Stromal cell of bone marrow (primary cell): ENCODE measurements at regions not wholly inside any gene's neighbourhood (a gene's known extent, or its start where the extent isn't known, plus 50 kb on each side); places are given as distances from the start of the nearest gene placed in this dataset.
A peak's percentile ranks its signal among the peaks of the same experiment; 100 is the strongest.

Experiments
- DNase-seq: peaks from one replicate; pipeline ENCODE4 v3.0.0-alpha.2; 2012; ENCODE audit warnings: low read depth

DNA sequence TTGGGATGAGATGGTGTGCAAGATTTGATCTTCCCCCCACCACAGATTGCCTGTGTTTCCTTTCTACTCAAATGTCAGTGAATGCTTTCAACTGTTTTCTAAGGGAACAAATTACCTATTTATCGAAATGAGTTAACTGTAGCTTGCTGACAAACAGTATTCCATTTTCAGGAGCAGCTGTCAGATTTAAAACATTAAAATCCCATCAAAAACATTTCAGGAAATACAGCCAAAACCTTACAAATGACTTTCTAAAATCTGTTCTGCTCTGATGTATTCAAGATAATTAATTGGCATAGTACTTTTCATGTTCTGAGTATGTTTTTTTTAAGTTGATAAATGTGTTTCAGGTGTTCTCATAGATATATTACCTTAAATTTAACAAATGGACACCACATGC lies 158.0 kb upstream of the DMRTA1 start:
- no peak for DNase-seq

DNA sequence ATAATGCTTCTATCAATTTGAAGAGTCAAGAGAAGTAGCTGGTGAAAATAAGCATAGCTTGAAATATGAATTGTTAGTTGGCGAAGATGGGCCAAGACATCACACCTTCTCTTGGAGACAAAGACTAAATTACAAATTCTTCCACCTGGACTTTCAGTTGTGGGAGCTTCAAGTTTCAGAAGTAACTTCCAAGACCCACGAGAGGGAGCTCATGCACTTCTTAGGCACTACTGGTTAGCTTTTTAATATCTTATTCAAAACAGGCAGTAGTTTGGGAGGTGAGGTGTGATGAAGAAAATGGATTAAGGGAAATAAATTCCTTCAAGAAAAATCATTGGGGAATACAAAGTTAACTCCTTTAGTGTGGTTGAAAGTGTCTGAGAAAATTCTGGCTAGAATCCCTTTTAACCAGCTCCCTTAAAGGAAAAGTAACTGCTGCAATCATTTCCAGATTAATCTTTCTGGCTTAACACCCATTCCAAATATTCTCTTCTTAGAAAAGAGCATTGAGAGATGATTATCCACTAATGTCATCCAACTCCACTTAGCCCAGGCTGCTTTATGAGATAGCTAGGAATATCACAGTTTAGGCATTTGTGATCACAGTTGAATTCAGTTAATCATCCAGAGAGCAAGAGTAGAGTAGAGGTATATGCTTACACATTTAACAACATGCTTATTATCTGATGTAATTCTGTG lies 139.5 kb upstream of the DMRTA1 start:
- DNase-seq: peak; percentile 49

DNA sequence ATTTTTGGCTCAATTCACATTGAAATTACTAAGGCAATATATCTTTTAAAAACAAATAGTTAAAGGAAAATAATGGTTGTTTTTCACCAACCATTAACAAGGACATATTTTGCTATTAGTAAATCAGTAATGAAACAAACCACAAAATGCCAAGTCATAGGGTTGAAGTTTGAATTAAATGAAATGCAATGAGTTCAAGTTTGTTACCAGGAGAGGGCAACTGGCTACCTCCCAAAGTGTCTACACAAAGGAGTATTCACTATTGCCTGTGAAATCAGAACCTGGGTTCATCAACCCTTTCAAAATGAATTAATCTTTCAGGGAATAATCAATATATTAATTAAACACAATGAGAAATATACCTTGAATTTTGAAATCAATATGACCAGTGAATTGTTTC lies 138.4 kb upstream of the DMRTA1 start:
- no peak for DNase-seq

DNA sequence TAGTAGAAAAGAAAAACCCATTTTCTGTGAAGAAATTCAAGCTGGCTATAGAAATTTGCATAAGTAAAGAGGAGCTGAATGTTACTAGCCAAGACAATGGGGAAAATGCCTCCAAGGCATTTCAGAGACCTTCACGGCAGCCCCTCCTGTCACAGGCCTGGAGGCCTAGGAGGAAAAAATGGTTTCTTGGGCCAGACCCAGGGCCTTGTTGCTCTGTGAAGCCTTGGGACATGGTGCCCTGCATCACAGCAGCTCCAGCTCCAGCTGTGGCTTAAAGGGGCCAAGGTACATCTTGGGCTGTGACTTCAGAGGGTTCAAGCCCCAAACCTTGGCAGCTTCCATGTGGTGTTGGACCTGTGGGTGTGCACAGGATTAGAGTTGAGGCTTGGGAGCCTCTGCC lies 130.0 kb upstream of the DMRTA1 start:
- no peak for DNase-seq

DNA sequence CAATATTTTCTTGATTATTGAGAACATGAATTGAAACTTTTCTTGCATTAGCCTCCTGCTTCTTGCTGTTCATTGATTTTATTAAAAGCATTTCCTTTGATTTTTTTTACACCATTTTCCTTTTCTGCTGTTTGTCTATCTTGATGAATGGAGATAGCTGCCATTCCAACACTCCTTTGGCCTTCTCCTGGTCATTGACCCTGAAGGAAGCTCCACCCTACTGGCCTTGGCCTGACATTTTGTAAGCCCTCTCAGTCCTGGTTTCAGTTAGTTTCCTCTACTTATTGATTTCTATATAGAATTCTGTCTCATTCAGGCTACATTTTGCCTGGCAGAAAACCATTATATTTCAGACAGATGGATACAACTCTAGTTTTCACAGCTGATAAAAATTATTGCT lies 115.1 kb upstream of the DMRTA1 start:
- DNase-seq: no peak

DNA sequence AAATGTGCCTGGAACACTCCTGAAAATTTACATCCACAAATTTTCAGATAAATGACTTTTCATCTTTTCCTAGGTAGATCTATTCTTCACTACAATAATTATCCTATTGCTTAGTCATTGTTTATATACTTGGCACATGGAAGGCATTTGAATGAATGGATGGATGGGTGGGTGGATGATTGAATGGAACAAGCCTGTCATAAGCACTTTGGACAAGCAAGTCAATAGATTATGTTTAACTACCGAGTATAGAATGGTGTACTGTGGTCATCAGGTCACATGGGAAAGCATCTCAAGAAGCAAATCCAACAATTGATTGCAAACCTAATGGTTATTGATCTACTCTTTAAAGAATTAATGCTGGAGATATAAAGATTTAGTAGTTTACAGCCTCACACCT lies 114.4 kb upstream of the DMRTA1 start:
- DNase-seq: peak; percentile 2

DNA sequence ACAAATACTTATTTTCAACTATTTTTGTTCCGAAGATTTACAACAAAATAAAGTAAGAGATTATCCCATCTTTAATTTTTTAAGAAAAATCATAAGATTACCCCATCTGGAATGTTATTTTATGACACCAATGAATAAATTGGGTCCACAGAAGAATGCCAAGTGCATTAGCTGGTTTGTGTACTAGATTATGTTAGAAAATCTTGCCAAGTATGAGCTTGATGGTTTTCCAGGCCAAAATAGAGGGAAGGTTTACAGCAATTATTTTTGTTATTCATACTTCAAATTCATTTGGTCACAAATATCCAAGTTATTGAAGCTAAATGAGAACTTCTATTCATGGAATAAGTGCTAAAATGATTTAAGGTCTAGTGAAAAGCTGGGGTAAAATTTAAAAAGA lies 109.4 kb upstream of the DMRTA1 start:
- DNase-seq: peak; percentile 1

DNA sequence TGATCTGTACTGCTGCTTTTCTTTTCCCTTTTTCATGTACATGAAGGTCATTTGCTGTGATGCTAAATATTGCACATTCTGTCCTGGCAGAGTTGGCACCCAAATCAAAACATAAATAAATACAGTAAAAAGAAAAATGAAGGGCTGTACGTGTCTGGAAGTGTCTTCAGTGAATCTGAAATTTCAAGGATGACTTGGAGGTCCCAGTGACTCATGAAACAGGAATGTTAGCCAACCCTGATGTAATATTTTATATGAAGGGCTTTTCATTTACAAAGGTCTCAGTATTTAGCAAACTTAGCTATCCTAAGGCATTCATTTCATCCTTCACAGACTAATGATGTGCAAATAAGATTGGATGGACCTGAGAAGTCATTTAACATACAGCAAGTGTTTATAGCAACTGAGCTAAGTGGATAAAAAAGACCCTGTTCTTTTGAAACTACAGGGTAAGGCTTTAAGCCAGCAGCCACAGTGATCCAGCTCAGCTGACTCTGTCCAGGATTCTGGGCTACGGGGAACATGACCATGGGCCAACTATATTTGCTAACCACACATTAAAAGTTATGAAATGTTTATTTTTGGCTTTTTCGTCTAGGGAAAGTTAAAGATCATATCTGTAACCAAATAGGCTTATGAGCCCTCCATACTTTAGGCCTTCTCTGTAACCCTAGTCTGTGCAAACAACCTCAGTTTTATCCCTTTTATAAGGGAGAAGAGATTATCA lies 104.0 kb upstream of the DMRTA1 start:
- DNase-seq: peak; percentile 54

DNA sequence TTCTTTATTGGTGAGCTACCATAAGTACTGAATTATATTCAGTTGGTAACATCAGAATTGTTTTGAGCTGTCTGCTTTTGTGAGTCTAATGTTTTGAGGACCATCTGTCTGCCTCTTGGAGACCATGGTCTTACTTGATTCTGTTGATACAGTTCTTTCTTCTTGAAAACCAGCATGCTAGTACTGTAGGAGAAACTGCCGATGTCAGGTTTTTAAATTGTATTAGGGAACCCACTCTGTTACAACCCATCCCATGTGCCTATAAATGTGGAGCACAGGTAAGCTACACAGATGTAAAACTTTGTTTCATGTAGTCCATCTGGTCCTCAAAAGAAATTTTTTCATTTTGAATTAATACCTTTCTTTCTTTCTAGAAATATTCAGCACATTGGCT lies 103.4 kb upstream of the DMRTA1 start:
- DNase-seq: no peak

DNA sequence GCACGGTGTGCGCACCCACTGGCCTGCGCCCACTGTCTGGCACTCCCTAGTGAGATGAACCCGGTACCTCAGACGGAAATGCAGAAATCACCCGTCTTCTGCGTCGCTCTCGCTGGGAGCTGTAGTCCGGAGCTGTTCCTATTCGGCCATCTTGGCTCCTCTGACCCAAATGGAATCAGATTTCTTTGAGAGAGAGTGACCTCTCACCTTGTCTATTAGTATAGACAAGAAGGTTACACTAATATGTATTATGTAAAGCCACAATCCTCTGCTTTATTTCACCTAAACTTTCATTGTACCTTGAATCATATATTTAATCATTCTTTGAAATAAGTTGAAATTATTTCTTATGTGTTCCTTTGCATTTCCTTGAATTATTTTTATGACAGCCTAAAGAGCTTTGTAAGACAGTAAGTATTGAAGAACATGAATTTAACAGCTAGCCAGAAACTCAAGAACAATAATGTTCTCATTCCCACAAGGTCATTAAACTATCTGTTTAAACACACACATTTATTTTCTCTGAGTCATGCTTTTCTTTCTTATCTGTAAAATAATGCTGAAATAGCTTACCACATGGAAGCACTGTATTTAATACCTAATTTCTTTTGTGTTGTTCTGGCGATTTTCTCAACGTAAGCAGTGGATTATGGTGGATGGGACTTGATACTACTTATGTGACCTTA lies 91.8 kb upstream of the DMRTA1 start:
- DNase-seq: no peak

DNA sequence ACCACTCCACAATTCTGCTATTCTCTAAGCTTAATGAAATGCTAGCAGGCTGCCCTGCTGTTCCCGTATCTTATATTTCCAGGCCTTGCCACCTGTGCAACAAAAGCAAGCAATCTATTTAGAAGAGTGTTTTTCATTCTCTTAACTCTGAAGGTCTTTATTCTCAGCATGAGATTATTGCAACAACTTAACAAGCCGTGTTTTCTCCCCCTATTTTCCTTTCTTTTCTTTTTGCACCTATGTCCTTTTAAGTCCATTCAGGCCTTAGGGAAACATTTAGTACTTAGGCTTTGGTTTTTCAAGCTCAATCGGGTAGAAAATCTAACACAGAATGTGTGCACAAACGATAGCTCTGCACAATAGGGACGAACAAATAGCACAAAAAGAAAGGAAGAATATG lies 89.6 kb upstream of the DMRTA1 start:
- no peak for DNase-seq

DNA sequence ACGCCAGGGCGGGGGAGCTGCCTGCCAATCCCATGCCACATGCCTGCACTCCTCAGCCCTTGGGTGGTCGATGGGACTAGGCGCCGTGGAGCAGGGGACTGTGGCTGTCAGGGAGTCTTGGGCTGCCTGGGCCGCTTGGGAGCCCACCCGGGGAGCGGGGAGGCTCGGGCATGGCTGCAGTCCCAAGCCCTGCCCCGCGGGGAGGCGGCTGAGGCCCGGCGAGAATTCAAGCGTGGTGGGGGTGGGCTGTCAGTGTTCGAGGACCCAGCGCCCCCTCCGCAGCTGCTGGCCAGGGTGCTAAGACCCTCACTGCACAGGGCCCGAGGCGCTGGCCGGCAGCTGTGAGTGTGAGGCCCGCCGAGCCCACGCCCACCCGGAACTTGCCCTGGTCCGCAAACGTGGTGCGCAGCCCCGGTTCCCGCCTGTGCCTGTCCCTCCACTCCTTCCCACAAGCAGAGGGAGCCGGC lies 83.2 kb upstream of the DMRTA1 start:
- DNase-seq: no peak

DNA sequence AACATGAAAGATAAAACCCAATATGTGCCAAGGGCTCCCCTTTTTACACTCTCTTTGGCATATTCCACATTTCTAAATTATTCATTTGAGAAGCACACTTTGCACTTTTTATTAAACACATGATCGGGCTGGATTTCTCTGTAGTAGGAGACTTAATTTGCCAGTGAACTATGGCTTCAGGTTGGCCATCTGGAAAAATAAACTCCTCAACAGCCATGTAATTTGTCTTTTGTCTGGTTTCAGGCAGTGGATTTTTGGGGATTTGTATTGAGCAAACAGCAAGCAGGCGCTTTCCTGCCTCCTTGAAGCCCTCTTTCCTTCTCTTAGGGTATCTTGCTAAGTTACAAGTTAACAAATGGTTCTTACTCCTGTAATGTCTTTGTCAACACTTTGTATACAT lies 73.0 kb upstream of the DMRTA1 start:
- DNase-seq: no peak

DNA sequence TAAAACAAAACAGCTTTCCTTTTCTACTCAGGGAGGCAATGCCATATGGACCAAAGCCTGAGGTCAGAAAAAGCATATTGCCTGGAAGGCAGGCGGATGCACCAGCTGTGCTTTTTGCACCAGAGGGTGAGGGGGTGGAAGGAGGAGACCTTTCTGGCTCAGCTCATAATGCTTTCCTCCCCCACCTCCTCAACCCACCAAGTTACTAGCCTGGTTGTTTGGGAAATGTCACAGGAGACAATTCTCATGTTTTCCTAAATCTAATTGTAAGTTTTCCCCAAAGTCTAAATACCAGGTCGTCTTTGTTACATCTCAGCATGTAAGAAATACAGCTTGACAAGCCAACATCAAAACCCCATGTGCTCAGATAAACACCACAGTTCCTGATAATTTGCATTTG lies 72.6 kb upstream of the DMRTA1 start:
- no peak for DNase-seq

DNA sequence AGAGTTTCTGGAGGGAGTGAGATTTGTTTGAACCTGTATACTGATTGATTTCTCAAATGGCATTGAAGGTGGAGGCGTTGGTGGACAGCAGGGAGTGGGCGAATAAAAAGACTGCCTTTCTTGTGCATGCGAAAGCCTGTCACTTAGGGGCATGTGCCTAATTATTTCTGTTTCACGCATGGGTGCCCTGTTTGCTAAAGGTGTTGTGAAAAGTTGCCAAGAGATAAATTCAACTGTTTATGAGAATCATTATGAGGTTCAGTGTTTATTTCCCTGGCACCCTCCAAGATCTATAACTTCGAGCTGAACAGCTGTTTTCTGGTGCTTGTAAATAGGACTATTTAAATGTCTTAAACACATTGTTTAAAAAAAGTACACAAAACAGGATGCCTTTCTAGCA lies 67.4 kb upstream of the DMRTA1 start:
- DNase-seq: no peak

DNA sequence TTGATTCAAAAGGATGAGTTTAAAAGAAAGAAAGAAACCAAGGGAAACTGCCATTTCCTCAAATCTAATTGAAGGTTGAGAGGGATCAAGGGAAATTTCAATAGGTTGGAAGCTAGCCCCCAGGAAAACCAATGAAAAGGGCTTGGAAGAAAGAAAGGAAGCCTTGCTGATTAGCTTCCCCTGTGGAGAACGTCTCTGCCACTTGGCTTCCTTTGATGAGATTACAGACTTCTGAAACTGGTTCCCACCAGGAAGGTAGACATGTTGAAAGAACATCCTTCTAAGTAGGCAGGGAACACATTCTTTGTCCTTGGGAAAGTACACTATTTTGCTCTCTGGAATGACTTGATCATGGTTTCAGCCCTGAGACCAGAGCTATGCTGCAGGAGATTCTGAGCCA lies 65.5 kb upstream of the DMRTA1 start:
- no peak for DNase-seq

DNA sequence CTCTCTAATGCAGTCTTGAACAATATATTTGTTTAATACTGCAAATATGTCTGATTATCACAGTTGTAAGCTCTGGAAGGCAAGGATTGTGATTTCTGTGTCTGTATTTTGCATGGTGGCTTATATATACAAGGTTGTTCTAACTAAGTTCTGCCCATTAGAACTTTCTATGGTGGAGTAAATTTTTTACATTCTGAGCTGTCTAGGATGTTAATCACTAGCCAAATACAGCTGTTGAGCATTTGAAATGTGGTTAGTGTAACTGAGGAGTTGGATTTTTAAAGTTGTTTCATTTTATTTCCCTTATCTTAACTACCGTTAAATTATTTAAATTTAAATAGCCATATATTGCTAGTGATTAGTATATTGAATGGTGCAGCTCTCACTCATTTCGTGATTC lies 64.3 kb upstream of the DMRTA1 start:
- DNase-seq: no peak

DNA sequence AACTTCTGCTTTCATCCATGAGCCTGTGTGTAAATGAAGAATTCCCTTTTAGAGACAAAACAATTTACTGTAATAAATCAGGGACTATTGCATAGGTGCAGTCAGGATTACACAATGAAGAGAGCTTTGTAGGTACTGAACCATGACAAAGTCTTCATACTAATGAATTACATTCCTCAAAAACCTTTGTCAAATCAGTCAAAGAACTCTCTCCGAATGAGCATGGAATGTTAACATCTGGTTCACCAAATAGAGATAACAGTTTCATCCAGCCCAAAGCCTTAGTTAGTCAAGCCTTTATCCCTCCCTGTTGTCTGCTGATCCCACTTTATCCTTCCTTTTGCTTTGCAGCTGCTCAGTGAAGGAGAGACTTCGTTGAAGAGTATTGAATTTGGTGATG lies 62.9 kb upstream of the DMRTA1 start:
- no peak for DNase-seq

DNA sequence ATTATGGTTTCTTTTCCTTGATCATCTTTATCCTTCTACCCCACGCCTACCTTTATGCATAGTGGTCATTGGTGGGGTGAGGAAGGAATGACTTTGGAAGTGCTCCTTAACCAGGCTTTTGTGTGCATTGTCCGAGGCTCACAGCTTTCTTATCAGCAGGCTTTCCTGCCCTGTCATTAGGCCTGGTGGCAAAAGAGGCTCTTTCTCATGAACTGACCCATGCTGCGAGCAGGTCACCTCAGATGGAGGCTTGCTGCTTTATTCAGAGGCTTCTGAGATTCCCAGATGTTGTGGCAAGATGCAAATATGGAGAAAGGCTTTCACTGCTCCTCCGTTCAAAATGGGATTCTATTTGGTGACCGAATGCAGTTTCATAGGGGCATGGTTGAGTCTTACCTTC lies 57.4 kb upstream of the DMRTA1 start:
- no peak for DNase-seq

DNA sequence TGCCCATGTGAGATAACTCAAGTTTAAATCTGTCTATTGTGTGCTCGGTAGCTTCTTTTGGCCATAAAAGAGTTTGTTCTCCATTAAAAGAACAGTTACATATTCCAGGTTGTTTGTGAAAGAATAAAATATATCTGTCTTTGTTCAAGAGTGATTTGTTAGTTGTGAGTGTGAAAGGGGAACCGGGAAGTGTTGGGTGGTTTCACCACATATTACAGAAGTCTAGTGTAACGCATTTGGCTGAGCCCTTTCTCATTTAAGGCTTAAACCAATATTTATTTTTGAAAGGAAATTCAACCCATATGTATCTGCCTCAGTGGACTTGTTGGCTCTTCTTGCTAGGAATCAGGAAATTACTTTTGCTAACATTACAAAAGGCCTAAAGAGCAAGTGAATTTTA lies 54.1 kb upstream of the DMRTA1 start:
- no peak for DNase-seq

DNA sequence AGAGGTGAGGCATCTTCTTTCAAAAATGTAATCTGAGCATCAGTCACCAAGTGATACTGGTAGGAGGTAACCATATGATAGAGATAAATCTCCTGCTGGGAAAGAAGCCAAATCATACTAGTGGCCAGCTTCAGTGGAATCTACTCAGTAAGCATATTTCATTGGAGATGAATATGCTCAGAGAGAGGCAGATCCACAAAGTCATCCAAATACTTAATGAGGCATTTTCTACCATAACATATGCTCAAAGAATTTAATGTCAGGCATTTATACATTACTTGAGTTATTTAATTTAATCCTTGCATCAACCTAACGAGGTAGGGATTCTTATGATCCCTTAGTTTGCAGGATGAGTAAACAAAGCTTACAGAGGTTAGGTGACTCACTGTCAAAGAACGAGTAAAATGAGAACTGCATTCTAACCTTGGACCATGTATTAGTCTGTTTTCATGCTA lies 50.9 kb upstream of the DMRTA1 start:
- DNase-seq: no peak
